ENCODE measurements at regions not wholly inside any gene's neighbourhood (a gene's known extent, or its start where the extent isn't known, plus 50 kb on each side); places are given as distances from the start of the nearest gene placed in this dataset.

GRCh38 chr20:10943686-10944265, 270.0 kb upstream of the JAG1 start:
- Mint-ChIP-seq H3K4me3 (no peak overlapping the region), H3K4me1 (no peaks in the 10 kb centered on the region), H3K27ac (no peak overlapping the region), H3K9me3 (no peaks in the 10 kb centered on the region), H3K27me3 (ENCODE audit: low read depth) (no peaks in the 10 kb centered on the region), H3K36me3 (no peaks in the 10 kb centered on the region)
- no peak for ATAC-seq
- TF ChIP-seq, protein P1, sequence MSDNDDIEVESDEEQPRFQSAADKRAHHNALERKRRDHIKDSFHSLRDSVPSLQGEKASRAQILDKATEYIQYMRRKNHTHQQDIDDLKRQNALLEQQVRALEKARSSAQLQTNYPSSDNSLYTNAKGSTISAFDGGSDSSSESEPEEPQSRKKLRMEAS (CRISPR knock-in tag; IDR thresholded peaks at IDR 0.05): no peak
- TF ChIP-seq HMGA2 (CRISPR knock-in tag; IDR thresholded peaks at IDR 0.05): no peak
- no peak for TF ChIP-seq GRHL2 (CRISPR knock-in tag; IDR thresholded peaks at IDR 0.05; ENCODE audit: insufficient replicate concordance, severe bottlenecking)
- TF ChIP-seq JUN (CRISPR knock-in tag; IDR thresholded peaks at IDR 0.05): no peak
- no peak for TF ChIP-seq TEAD1 (CRISPR knock-in tag; IDR thresholded peaks at IDR 0.05)
- TF ChIP-seq, protein P2, sequence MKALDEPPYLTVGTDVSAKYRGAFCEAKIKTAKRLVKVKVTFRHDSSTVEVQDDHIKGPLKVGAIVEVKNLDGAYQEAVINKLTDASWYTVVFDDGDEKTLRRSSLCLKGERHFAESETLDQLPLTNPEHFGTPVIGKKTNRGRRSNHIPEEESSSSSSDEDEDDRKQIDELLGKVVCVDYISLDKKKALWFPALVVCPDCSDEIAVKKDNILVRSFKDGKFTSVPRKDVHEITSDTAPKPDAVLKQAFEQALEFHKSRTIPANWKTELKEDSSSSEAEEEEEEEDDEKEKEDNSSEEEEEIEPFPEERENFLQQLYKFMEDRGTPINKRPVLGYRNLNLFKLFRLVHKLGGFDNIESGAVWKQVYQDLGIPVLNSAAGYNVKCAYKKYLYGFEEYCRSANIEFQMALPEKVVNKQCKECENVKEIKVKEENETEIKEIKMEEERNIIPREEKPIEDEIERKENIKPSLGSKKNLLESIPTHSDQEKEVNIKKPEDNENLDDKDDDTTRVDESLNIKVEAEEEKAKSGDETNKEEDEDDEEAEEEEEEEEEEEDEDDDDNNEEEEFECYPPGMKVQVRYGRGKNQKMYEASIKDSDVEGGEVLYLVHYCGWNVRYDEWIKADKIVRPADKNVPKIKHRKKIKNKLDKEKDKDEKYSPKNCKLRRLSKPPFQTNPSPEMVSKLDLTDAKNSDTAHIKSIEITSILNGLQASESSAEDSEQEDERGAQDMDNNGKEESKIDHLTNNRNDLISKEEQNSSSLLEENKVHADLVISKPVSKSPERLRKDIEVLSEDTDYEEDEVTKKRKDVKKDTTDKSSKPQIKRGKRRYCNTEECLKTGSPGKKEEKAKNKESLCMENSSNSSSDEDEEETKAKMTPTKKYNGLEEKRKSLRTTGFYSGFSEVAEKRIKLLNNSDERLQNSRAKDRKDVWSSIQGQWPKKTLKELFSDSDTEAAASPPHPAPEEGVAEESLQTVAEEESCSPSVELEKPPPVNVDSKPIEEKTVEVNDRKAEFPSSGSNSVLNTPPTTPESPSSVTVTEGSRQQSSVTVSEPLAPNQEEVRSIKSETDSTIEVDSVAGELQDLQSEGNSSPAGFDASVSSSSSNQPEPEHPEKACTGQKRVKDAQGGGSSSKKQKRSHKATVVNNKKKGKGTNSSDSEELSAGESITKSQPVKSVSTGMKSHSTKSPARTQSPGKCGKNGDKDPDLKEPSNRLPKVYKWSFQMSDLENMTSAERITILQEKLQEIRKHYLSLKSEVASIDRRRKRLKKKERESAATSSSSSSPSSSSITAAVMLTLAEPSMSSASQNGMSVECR (CRISPR knock-in tag; IDR thresholded peaks at IDR 0.05; ENCODE audit: borderline replicate concordance): no peak
- no peak for TF ChIP-seq E2F5 (CRISPR knock-in tag; IDR thresholded peaks at IDR 0.05)
- TF ChIP-seq, protein P3, sequence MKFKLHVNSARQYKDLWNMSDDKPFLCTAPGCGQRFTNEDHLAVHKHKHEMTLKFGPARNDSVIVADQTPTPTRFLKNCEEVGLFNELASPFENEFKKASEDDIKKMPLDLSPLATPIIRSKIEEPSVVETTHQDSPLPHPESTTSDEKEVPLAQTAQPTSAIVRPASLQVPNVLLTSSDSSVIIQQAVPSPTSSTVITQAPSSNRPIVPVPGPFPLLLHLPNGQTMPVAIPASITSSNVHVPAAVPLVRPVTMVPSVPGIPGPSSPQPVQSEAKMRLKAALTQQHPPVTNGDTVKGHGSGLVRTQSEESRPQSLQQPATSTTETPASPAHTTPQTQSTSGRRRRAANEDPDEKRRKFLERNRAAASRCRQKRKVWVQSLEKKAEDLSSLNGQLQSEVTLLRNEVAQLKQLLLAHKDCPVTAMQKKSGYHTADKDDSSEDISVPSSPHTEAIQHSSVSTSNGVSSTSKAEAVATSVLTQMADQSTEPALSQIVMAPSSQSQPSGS (CRISPR knock-in tag; IDR thresholded peaks at IDR 0.05; ENCODE audit: borderline replicate concordance, low read depth): no peak
- no peak for TF ChIP-seq GTF2I (CRISPR knock-in tag; conservative IDR thresholded peaks at IDR 0.05)
- TF ChIP-seq ETV6 (CRISPR knock-in tag; IDR thresholded peaks at IDR 0.05): no peak
- TF ChIP-seq CREB1 (CRISPR knock-in tag; IDR thresholded peaks at IDR 0.05): no peak
- no peak for DNase-seq (ENCODE audit: low spot score)
- ChIA-PET CTCF (no interaction called here), POLR2A (no interaction called here)

DNA sequence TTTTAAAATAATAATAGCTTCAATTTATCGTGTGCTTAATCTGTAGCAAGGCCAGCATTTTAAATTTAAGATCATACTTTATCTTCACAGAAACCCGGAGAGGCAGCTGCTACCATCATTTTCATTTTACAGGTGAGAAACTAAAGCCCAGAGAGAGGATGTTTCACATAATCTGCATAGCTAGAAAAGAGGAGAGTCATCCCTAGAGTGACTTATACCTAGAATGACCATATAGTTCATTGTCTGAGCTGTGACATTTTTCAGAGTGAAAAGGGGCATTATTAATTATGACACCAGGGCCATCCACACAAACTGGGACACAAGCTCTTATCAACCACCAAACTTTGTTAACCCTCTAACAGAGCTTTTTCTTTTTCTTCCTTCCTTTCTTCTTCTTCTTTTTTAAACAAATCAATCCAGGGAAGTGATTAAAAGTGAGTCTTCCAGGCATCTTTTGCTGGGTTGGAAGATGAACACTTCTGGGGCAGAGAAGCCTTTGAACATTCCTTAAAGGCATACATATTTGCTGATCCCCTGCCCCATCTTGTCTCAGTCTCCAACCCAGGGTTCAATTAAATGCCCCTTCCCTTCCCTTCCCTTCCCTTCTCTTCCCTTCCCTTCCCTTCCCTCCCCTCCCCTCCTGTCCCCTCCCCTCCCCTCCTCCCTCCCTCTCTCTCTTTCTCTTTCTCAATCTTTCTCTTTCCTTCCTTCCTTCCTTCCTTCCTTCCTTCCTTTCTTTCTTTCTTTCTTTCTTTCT, 272.5 kb upstream of the JAG1 start:
- Mint-ChIP-seq H3K4me3 (no peak overlapping the region), H3K9me3 (no peaks in the 10 kb centered on the region), H3K36me3 (no peaks in the 10 kb centered on the region), H3K4me1 (peaks cover 15% of the 10 kb centered on the region), H3K27me3 (ENCODE audit: low read depth) (no peaks in the 10 kb centered on the region), H3K27ac (no peak overlapping the region)
- POLR2A ChIA-PET: interaction anchor here (0.6 kb wide), 1 partner anchor 10 kb away, joined by 3 read pairs; no protein-coding TSS in a partner anchor
- CTCF ChIA-PET: no interaction called here
- no peak for DNase-seq (ENCODE audit: low spot score)
- no peak for ATAC-seq
- TF ChIP-seq NR2C2 (CRISPR knock-in tag; IDR thresholded peaks at IDR 0.05) (no peak), FOXJ3 (CRISPR knock-in tag; IDR thresholded peaks at IDR 0.05; ENCODE audit: borderline replicate concordance) (no peak), NR1H2 (CRISPR knock-in tag; IDR thresholded peaks at IDR 0.05) (no peak), SMAD4 (CRISPR knock-in tag; IDR thresholded peaks at IDR 0.05) (no peak), CBFB (CRISPR knock-in tag; IDR thresholded peaks at IDR 0.05; ENCODE audit: low read depth) (no peak), SMAD3 (CRISPR knock-in tag; IDR thresholded peaks at IDR 0.05; ENCODE audit: borderline replicate concordance) (no peak), NFE2L1 (CRISPR knock-in tag; IDR thresholded peaks at IDR 0.05) (no peak), PRRX2 (CRISPR knock-in tag; IDR thresholded peaks at IDR 0.05) (no peak), GTF2I (CRISPR knock-in tag; conservative IDR thresholded peaks at IDR 0.05) (no peak), ETV6 (CRISPR knock-in tag; IDR thresholded peaks at IDR 0.05) (no peak)
- TF ChIP-seq, protein P4, sequence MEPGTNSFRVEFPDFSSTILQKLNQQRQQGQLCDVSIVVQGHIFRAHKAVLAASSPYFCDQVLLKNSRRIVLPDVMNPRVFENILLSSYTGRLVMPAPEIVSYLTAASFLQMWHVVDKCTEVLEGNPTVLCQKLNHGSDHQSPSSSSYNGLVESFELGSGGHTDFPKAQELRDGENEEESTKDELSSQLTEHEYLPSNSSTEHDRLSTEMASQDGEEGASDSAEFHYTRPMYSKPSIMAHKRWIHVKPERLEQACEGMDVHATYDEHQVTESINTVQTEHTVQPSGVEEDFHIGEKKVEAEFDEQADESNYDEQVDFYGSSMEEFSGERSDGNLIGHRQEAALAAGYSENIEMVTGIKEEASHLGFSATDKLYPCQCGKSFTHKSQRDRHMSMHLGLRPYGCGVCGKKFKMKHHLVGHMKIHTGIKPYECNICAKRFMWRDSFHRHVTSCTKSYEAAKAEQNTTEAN (CRISPR knock-in tag; IDR thresholded peaks at IDR 0.05): no peak
- TF ChIP-seq, protein P5, sequence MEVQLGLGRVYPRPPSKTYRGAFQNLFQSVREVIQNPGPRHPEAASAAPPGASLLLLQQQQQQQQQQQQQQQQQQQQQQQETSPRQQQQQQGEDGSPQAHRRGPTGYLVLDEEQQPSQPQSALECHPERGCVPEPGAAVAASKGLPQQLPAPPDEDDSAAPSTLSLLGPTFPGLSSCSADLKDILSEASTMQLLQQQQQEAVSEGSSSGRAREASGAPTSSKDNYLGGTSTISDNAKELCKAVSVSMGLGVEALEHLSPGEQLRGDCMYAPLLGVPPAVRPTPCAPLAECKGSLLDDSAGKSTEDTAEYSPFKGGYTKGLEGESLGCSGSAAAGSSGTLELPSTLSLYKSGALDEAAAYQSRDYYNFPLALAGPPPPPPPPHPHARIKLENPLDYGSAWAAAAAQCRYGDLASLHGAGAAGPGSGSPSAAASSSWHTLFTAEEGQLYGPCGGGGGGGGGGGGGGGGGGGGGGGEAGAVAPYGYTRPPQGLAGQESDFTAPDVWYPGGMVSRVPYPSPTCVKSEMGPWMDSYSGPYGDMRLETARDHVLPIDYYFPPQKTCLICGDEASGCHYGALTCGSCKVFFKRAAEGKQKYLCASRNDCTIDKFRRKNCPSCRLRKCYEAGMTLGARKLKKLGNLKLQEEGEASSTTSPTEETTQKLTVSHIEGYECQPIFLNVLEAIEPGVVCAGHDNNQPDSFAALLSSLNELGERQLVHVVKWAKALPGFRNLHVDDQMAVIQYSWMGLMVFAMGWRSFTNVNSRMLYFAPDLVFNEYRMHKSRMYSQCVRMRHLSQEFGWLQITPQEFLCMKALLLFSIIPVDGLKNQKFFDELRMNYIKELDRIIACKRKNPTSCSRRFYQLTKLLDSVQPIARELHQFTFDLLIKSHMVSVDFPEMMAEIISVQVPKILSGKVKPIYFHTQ (CRISPR knock-in tag; IDR thresholded peaks at IDR 0.05): no peak
- TF ChIP-seq, protein P6, sequence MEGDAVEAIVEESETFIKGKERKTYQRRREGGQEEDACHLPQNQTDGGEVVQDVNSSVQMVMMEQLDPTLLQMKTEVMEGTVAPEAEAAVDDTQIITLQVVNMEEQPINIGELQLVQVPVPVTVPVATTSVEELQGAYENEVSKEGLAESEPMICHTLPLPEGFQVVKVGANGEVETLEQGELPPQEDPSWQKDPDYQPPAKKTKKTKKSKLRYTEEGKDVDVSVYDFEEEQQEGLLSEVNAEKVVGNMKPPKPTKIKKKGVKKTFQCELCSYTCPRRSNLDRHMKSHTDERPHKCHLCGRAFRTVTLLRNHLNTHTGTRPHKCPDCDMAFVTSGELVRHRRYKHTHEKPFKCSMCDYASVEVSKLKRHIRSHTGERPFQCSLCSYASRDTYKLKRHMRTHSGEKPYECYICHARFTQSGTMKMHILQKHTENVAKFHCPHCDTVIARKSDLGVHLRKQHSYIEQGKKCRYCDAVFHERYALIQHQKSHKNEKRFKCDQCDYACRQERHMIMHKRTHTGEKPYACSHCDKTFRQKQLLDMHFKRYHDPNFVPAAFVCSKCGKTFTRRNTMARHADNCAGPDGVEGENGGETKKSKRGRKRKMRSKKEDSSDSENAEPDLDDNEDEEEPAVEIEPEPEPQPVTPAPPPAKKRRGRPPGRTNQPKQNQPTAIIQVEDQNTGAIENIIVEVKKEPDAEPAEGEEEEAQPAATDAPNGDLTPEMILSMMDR (IDR thresholded peaks at IDR 0.05): no peak
